PFSK-1 (cell line): ENCODE measurements at regions not wholly inside any gene's neighbourhood (a gene's known extent, or its start where the extent isn't known, plus 50 kb on each side); places are given as distances from the start of the nearest gene placed in this dataset.

Experiments used
- POLR2AphosphoS5 ChIP-seq: IDR thresholded peaks from 2 replicates; pipeline ENCODE4 v1.6.1; 2012; ENCODE audit warnings: low read depth, mild to moderate bottlenecking, control low read depth, low read length, moderate library complexity
- TAF1 ChIP-seq: IDR thresholded peaks from 2 replicates; pipeline ENCODE4 v1.6.1; 2012; ENCODE audit warnings: low read length, control low read depth, borderline replicate concordance; ENCODE audit not compliant: insufficient read depth

GRCh38 chr2:146604521-146604920, 1240.3 kb upstream of the ACVR2A start:
- no peak for TF ChIP-seq POLR2AphosphoS5
- TF ChIP-seq TAF1 = no peak
